HG03432 (cell line): ENCODE measurements at regions not wholly inside any gene's neighbourhood (a gene's known extent, or its start where the extent isn't known, plus 50 kb on each side); places are given as distances from the start of the nearest gene placed in this dataset.

Experiments
- ATAC-seq: cut with Tn5 transposase; IDR thresholded peaks from one replicate; pipeline ENCODE4 v1.9.1; 2021; ENCODE audit warnings: mild to moderate bottlenecking, moderate library complexity; ENCODE audit not compliant: unreplicated experiment

DNA sequence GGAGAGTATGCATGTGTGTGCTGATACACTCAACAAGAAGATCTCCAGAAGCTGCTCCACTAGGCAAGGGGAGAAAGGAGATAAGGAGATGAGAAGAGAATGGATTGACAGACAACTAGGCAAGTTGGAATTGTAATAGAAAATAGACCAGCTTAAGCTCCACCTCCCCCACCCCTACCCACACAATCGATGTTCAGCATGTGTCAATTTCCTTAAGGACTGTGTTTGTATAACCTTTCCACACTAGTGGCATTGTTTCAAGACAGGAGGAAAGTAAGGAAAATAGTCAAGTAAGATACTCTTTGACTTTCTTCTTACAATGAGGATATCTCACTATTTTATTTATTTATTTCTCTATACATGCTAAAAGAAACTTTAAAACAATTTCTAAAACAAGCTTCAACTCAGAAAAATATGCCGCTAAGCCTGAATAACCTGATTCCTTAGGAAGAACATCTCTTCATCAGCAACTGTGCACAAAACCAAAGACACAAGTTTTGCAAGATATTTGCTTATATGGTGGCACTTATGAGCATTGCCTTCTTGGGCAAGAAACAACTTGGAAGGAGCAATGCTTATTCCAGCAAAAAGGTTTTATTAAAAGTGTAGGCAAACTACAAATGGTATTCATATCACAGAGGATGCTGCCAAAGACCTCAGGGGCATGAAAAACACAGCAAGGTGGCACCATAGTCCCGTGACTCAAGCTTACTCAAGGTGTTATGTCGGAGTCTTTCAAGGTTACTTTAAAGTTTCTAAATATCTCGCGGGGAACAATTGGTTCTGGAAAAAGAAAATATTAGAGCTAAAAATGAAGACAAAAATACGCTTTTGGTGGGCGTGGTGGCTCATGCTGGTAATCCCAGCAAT is 249.1 kb downstream of the COL12A1 start:
- ATAC-seq: no peak

DNA sequence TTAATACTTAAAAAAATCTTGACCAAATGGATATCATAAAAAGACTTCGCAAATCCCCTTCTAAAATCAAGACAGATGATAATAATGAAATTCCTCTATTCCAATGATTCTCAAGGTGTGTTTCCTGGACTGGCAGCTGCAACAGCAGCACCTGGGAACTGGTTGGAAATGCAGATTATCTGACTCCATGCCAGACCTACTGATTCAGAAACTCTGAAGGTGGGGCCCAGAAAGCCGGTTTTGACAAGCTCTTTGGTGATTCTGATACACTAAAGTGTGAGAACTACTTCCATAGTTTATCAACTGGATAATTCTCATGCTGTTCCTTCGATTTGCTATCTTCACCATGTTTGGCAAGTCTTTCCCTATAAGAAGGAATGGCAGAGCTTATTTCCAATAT is 252.1 kb downstream of the COL12A1 start:
- ATAC-seq: no peak

DNA sequence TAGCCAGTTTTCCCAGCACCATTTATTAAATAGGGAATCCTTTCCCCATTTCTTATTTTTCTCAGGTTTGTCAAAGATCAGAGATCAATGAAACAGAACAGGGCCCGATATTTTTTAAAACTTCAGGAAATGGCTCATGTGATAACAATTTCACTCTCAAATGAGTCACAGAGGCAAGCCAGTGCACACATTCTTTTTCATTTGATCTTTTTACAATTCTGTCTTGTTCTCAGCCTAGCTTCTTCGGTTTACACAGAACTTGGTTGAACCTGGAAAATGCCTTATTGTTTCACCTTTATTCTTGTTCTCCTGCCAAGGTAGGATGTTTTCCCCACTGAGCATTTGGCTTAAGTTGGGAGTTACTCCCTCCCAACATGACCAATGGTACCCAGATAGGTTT is 258.9 kb downstream of the COL12A1 start:
- ATAC-seq: no peak

DNA sequence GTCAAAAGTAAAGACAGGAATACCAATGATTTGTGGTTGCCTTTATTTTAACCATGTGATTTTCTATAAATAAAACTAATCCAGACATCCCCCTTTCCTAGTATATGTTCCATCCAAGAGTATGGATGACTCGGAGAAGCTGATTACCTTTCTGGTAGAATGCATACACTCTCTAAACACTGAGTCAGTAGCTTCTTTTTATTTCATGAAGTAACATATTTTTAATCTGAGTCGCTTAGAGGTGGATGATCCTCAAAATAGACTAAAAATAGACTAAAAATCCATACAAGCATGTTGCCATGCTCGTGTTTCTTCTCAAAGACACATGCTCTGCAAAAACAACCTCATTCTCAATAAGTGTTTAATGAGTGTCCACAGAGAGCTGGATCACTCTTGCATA is 263.7 kb downstream of the COL12A1 start:
- no peak for ATAC-seq

DNA sequence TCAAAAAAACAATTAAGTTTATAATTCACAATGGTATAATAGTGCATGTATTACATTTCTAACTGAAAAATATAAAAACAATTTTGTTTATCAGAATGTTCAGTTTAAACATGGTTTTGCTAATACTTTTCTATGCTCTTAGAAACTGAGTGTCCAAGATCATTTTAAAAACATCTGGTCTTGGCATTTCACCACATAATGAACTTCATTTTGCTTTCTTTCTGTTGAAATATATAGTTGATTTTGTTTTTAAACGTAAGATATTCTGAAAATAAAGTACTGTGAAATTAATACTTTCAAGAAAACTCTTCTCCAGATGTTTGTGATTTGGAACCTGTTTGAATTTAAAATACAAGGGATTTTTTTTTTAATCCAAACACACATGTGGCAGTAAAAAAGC is 264.4 kb downstream of the COL12A1 start:
- no peak for ATAC-seq

DNA sequence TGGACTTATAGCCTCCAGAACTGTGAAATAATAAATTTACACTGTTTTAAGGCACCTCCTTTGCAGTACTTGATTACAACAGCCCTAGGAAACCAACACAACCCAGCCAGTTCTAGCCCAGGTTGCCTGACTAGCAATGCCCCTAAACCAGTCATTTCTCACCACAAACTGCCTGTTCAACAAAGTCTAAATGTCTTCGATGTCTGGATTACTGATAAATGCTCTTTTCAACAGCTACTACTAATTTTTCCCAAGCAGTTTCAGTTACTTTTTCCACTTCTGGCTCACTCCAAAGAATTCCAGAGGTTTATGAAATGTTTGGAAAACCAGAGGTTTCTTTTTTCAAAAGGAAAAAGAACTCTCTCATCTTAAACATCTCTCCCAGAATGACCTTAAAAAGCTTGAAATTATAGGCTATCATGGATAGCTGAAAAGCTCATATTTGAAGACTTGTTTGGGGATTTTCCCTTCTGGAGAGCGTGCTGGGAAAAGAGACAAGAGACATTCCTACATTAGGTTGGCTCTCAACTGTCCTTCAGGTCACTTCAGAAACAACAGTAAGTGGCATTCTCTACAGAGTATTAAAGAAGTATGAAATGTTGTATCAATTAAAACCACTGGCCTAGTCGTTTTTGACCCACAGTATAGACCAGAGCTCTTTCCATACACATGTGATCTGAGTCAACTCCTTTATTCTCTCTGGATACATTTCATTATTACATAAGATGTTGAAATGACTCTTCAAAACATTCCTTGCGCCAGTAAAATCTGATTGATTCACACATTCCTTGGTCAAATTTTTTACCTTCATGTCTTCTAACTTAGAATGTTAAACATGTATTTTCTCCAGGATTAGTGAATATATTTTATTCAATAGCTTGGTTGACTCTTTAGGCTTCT is 265.9 kb downstream of the COL12A1 start:
- ATAC-seq: no peak

DNA sequence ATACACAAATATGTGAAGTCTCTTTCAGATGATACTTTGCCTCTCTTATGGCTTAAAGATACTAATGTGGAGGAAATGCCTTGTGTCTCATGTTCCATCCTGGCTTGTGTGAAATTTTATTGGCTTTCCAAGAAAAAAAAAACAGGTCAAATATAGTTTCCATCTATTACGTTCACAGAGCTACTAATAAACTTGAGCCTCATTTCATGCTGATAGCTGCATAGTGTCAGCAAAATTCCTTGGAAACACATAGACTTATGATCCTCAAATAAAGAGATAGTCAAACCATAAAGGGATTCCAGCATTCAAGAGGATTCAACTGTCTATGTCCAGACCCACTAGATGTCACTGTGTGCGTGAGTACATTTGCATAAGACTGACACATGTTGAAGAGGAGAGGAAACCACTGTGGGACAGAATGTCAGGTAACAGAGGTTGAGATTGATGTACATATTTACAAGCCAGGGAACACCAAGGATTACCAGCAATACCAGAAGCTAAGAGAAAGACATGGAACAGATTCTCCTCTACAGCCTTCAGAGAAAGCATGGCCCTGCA is 266.6 kb downstream of the COL12A1 start:
- no peak for ATAC-seq

DNA sequence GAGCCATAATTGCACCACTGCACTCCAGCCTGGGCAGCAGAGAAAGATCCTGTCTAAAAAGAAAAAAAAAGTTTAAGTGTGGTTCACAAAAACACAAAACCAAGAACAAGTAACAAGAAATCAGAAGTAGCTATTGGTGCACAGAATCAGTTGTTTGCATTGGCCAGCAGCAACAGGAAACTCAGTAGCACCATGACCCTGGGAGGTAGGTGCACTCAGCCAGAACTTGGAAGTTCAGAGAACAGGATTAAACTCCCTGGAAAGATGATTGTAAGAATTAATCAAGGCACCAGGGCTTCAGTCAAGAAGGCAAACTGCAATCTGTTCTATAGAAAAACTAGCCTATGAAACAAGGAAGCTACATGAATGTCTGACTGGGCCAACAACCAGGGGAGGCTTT is 267.9 kb downstream of the COL12A1 start:
- ATAC-seq: no peak

DNA sequence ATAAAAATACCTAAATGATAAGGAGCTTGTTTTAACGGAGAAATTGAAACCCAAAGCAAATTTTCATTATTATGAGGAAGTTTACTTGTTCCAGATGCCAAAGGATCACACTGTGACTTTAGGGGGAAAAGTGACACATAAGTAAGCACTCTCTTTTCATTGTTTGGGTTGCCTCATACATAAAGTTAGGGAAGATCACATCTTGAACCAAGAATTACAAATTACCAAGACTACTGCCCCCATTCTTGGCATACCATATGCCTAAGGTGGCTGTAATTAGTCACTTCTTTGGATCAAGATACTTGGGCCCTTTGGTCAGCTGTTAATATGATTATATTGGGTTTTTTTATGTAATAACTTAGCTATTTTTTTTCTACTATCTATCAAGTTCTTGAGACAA is 269.0 kb downstream of the COL12A1 start:
- no peak for ATAC-seq

DNA sequence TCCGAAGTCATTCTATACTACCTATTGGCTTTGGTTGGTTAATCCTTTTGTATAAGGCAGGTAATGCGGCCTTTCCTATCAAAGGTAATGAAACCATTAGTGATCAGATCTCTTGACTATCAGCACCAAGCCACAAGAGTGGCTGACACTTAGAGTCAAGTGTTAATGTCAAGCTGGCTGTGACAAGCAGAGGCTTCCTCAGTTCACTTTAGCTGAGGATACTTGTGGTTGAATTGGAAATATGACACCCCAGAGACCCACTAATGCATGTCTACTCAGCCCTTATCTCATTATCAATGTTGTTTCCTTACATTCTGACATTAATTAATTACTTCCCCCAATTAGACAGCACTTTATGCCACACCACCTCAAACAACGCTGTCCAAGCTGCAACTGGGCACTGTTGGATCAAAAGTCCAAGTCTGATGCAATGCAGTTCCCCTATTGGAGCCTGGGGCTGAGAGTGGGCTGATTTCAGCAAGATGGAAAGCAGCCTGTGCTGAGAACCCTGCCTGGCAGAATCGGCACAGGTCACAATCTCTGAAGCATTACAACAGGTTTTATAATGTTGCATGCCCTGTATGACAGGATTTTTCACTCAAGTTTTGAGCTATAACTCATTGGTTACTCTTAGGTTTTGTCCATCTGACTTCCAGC is 273.5 kb downstream of the COL12A1 start:
- ATAC-seq: no peak

DNA sequence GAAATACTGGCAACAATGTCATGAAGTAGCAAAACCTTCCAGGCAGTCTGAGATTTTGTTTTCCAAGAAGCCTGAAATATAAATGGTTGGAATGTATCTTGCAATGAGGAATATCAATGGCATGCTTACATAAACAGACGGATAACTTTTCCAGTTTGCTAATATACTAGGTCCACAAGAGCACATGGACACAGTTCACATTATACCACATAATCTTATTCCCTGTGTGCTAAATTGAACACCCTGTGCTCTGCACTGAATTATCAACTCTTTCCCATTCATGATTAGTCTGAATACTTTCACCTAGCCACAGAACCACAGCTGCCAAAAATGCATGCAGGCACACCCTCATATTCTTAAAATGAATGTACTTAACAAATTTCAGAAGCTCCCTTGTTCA is 274.3 kb downstream of the COL12A1 start:
- ATAC-seq: no peak

DNA sequence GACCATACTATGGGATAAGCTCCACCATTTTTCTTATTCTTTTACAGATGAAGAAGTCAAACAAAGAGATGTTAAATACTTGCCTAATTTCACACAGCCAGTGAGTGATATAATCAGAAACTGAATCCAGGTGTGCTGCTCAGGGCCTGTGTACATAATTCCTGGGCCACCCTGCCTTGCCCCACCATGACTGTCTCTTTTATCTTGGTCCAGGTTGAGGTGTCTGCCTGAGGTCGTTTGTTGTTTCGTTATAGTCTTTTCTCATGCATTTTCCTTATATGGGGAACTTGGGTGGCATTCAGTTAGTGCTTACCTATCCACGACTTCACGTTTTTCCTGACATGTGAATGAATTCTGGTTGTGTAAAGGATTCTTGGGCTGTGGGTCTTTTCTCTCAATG is 277.6 kb downstream of the COL12A1 start:
- no peak for ATAC-seq

DNA sequence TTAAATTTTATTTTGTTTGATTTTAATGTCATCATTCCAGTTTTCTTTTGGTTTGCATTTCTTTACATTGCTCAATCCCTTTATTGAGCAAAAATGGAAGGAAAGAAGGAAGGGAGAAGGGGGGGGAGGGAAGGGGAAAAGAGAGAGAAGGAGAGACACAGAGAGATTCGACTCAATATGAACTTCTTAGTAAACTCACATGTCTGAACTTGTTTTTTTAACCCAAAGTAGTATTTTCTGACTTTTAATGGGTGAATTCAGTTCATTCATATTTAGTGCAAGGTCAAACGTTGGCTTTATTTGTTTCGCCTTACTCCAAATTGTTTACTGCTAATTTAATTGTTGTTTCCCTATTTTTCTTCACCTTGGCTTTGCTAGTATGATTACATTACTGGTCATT is 278.6 kb downstream of the COL12A1 start:
- no peak for ATAC-seq

DNA sequence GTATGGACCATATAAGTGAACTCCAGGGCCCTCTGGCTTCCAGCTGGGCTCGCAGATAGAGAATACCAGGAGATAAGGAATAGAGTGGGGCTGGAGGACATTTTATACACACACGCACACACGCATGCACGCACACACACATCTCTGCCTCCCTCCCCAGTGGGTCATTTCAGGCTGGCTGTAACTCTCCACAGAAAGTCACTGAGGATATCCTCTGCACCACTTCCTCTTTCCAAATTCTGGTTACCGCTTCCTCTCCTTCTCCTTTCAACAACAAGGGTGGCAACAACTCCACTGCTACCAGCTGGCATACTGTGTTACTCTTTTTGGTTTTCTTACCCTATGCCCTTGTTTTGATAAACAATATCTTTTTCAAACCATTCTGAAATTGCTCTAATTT is 280.2 kb downstream of the COL12A1 start:
- ATAC-seq: peak; percentile 83

DNA sequence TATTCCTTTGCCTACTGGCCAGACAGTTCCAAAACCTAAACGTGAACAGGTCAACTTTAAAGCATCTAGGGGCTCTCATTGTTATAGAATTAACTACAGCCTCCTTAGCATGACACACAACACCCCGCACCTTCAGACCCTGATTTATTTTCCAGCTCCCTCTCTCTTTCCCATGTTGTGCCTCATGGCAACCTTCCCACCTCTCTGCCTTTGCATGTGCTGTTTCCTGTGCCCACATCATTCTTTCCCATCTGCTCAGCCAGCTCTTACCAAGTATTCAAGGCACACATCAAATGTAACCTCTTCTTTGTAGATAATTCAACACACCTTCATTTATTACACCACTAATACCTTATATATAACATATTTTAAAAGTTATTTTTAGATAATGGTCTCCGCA is 291.0 kb downstream of the COL12A1 start:
- ATAC-seq: no peak

DNA sequence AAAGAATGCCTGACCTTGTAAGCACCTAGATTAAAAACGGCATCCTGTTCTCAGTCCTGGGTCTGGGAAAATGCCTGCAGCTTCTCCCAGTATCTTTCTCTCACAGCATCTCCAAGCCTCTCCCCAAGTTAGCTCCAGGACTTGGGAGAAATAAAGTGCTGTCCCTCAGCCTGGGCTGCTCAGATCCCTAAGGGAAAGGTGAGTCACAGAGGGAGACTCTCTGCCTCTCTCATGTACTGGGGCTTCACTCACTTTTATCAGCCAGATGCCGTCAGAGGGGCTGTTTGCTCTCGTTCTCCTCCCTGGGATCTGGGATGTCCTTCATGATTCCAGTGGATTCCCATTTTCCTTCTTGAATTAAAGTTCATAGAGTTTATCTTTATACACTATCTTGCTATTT is 293.6 kb downstream of the COL12A1 start:
- ATAC-seq: no peak

DNA sequence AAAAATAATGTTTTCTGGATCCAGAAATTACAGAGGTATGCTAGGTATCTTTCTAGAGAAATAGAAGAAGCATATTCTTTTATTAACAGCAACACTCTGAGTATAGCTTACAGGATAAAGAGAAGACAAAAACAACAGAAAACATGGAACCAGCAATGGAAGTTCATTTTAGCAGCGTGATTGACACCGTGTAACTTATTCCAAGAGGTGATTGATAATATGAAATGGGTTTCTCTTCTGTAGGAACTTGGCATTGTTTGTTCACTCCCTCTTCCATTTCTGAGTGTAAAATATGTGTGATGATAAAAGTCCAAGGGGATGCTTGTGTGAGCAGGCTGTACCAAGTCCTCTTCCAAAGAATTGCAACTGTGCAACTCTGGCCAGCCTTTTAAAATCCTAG is 303.0 kb downstream of the COL12A1 start:
- no peak for ATAC-seq

DNA sequence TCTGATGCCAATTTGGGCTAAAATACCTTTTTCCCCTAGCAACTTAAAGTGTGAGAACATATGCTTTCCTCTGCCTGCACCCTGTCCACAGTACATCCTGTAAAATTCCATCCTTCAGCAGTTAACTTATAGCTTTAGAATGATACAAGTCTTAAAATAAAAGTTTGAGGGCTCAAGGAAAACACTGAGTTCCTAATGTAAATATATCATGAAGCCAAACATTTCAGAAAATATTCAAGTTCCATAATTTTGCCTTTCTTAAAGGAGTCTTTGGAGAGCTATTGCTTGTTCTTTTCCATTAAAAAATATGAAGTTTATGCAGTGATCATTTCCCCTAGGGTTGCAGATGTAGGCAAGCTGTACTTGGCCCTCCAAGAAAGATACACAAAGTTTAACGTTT is 303.8 kb downstream of the COL12A1 start:
- no peak for ATAC-seq

DNA sequence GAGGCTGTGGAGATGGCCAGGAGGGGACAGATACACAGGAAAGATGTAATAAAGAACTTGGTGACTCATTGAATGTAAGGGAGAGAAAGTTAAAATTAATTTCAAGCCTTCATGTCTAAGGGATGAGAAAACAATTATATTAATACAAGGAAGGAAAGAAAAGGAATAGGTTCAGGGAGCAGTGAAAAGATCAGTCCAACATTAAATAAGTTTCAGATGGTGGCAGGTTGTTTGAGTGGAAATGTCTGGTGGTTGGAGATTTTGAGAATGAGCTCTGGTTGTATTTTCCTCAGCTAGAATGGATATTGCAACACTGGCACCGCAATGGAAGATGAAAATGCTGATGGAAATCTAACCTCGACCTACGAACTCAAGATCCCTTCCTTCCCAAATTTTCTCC is 304.3 kb downstream of the COL12A1 start:
- no peak for ATAC-seq

DNA sequence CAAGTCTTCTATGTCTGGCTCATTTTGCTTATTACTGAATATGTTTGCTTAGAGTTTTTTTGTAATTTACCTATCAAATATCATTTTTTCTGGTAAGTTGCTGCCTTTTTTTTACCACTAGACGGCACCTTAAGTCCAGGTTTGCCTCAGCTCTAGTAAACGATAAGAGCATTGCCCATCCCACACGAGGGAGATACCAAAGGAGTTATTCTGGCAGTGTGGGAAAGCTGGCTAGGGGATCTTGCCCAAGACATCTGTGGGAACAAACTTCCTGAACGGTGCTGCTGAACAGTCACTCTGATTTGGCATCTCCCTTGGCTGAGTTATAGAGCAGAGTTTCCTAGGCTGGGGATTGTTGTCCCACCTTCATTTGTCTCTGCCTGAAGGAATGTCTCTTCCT is 306.4 kb downstream of the COL12A1 start:
- no peak for ATAC-seq

DNA sequence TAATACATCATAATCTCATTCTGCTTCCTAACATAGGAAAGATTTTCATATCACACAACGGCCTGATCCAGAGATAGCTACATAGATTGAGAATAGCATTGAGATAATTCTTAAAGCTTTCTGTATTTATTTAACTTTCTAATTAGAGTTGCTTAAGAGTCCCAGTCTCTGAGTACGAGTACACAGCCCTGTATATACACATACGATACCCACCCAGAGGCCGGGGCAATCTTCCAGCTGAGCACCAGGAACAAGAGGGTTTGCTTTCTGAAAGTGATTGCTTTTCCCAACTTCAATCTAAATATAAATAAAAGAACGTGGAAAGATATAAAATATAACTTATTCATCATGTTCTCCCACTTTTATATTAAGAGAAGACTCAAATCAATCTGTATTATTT is 313.8 kb downstream of the COL12A1 start:
- ATAC-seq: no peak
